Right kidney (tissue), 1 donor: ENCODE measurements at regions not wholly inside any gene's neighbourhood (a gene's known extent, or its start where the extent isn't known, plus 50 kb on each side); places are given as distances from the start of the nearest gene placed in this dataset.

Experiments
- DNase-seq: peaks from one replicate; pipeline ENCODE4 v3.0.0-alpha.2; 2016

GRCh38 chr2:217157581-217157980 is 297.7 kb upstream of the TNP1 start:
- DNase-seq: no peak

- no peak for DNase-seq
Measured at GRCh38 chr2:217156801-217157200, 296.9 kb upstream of the TNP1 start.

GRCh38 chr2:217154923-217155322 is 295.1 kb upstream of the TNP1 start:
- no peak for DNase-seq

GRCh38 chr2:217153510-217153909 is 293.6 kb upstream of the TNP1 start:
- no peak for DNase-seq

GRCh38 chr2:217152831-217153230 is 293.0 kb upstream of the TNP1 start:
- no peak for DNase-seq

- DNase-seq: no peak
Measured at GRCh38 chr2:217151509-217152206, 291.8 kb upstream of the TNP1 start.

GRCh38 chr2:217150236-217150635 is 290.4 kb upstream of the TNP1 start:
- DNase-seq: no peak

GRCh38 chr2:217149087-217149660 is 289.3 kb upstream of the TNP1 start:
- no peak for DNase-seq

GRCh38 chr2:217147818-217148217 is 288.0 kb upstream of the TNP1 start:
- no peak for DNase-seq

GRCh38 chr2:217146956-217147355 is 287.1 kb upstream of the TNP1 start:
- DNase-seq: no peak

GRCh38 chr2:217142649-217143266 is 282.9 kb upstream of the TNP1 start:
- no peak for DNase-seq

GRCh38 chr2:217138284-217138683 is 278.4 kb upstream of the TNP1 start:
- no peak for DNase-seq

- no peak for DNase-seq
Measured at GRCh38 chr2:217127744-217128143, 267.9 kb upstream of the TNP1 start.

GRCh38 chr2:217125014-217125413 is 265.1 kb upstream of the TNP1 start:
- no peak for DNase-seq

- no peak for DNase-seq
Measured at GRCh38 chr2:217124050-217124449, 264.2 kb upstream of the TNP1 start.

GRCh38 chr2:217121565-217121964 is 261.7 kb upstream of the TNP1 start:
- no peak for DNase-seq

- no peak for DNase-seq
Measured at GRCh38 chr2:217120429-217120828, 260.6 kb upstream of the TNP1 start.

- no peak for DNase-seq
Measured at GRCh38 chr2:217118559-217119284, 258.9 kb upstream of the TNP1 start.

- no peak for DNase-seq
Measured at GRCh38 chr2:217117523-217117922, 257.7 kb upstream of the TNP1 start.

- DNase-seq: no peak
Measured at GRCh38 chr2:217116610-217117009, 256.7 kb upstream of the TNP1 start.

GRCh38 chr2:217114117-217114516 is 254.3 kb upstream of the TNP1 start:
- DNase-seq: no peak

- no peak for DNase-seq
Measured at GRCh38 chr2:217113491-217113890, 253.6 kb upstream of the TNP1 start.

- no peak for DNase-seq
Measured at GRCh38 chr2:217110550-217110949, 250.7 kb upstream of the TNP1 start.
